Activated naive CD4-positive, alpha-beta T cell treated with anti-CD3 and anti-CD28 coated beads, Interleukin-2, amount 50 U/mL, for 72 hours (primary cell): ENCODE measurements at regions not wholly inside any gene's neighbourhood (a gene's known extent, or its start where the extent isn't known, plus 50 kb on each side); places are given as distances from the start of the nearest gene placed in this dataset.
"Not testable (repeated sequence)": the region's sequence is repeated elsewhere in the genome, so short reads cannot be mapped to it uniquely, and the experiment has no call there.

ENCODE experiments used
- ATAC-seq, 2 donors: fragments of 150-1000 bp; cut with Tn5 transposase; 2 replicates each; pipeline ENCODE4 v1.10.0; 2021; ENCODE audit warnings: mild to moderate bottlenecking in 2 of 2, moderate library complexity in 2 of 2
- DNase-seq, 2 donors: peaks; one replicate each; pipeline ENCODE4 v3.0.0; 2021 to 2022; ENCODE audit warnings: low spot score in 2 of 2
- H3K27ac Mint-ChIP-seq, 2 donors: one replicate each; pipeline ENCODE4 v1.8.0; 2022; ENCODE audit warnings: mild to moderate bottlenecking in 2 of 2, mixed read lengths in 2 of 2
- H3K36me3 Mint-ChIP-seq, 2 donors: one replicate each; pipeline ENCODE4 v1.8.0; 2022; ENCODE audit warnings: mixed read lengths in 2 of 2
- H3K9me3 Mint-ChIP-seq, 2 donors: one replicate each; pipeline ENCODE4 v1.8.0; 2022; ENCODE audit warnings: mixed read lengths in 2 of 2

DNA sequence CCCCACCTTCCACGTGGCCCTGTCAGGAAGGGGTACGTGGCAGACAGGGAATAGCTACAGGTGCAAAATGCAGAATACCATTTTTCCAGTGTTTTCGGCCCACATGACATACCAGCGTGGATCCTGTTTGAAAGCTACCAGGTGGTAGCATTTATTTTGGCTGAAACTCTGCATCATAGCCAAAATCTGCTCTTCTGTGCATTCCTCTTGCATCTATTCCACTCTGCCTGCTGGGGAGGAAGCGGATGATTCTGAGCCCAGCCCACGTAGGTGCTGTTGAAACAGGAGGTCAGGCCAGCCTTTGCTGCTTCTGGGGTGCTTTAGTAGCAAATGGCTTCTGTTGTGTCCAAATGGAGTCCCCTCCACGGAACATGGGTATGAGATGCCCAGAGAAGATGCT lies 670.9 kb upstream of the EEF2KMT start:
- ATAC-seq = no peak
- H3K9me3 Mint-ChIP-seq = peaks cover 10 to 26% of the 10 kb centered on the region in 2 donors
- DNase-seq = no peak
- no peaks in the 10 kb centered on the region for H3K36me3 Mint-ChIP-seq
- no peak overlapping the region for H3K27ac Mint-ChIP-seq

DNA sequence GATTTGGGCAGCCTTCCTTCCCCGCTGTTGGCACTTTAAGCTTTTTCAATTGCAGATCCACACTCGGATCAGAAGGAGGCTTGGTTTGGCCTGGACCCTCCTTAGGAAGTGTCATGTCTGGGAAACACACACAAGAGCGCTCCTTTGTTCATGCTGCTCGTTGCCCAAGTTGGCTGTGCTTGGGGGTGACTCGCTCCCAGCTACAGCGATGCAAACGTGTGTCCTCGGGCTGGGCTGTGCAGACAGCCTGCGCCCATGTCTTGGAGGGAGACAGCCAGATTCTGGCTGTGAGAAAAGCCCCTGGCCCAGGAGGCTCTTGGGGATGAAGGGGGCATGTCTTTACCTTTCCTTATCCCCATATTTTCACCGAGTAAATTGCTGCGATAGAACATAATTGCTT lies 665.6 kb upstream of the EEF2KMT start:
- Mint-ChIP-seq H3K36me3 (no peaks in the 10 kb centered on the region), H3K27ac (no peak overlapping the region), H3K9me3 (peaks cover 25 to 28% of the 10 kb centered on the region in 2 donors)
- DNase-seq (no peak), ATAC-seq (no peak)

DNA sequence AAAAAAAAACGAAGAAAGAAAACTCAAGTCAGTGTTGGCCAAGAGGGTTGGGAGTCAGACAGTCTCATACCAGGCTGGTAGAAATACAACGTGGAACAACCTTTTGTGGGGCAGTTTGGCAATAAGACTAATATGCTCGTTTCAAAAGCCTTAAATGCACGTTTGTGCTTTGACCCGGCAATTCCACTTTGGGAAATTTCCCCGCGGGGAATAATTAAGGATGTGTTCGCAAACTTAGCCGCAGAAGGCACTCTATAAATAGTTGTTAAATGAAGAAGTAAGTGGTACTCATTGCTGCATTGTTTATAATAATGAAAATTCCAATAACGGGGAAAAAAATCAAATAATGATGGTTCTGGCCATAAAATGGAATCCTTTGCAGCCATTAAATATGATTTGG lies 664.8 kb upstream of the EEF2KMT start:
- Mint-ChIP-seq H3K36me3 (no peaks in the 10 kb centered on the region), H3K27ac (no peak overlapping the region), H3K9me3 (peaks cover 25 to 28% of the 10 kb centered on the region in 2 donors)
- ATAC-seq (no peak), DNase-seq (no peak)

DNA sequence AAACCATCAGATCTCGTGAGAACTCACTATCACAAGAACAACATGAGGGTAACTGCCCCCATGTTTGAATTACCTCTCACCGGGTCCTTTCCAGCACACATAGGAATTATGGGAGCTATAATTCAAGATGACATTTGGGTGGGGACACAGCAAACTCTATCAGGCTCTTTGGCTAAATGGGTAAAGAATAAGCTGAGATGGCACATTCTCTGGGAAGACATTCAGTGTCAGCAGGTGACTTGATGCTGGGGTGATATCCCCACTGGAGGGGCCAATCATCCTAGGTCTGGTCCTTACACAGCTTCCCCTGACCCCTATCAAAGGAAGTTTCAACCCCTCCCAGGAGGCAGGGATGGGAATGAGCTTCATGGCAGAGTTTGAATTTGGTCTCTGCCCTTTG lies 664.0 kb upstream of the EEF2KMT start:
- ATAC-seq (no peak), DNase-seq (no peak)
- H3K27ac Mint-ChIP-seq = no peak overlapping the region
- H3K9me3 Mint-ChIP-seq = peaks cover 29 to 33% of the 10 kb centered on the region in 2 donors
- no peaks in the 10 kb centered on the region for H3K36me3 Mint-ChIP-seq

DNA sequence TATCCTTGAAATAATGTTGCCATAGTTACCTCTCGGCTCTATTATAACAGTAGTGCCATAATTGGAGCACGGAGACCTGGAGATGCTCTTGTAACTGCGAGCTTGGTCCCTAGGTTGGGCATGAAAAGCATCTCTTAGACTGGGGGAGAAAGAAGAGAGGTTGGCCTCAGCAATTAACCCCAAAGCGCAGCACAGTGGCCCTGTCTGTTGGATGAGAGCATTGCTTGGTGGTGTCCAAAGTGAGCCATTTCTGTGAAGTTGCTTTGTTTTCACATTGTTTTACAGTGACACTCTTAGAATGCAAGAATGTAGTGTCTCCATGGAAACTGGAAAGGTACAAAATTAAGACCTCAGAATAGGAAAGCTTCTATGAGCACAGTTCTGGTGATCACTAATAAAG lies 660.7 kb upstream of the EEF2KMT start:
- ATAC-seq = no peak
- no peak overlapping the region for H3K27ac Mint-ChIP-seq
- H3K36me3 Mint-ChIP-seq = no peaks in the 10 kb centered on the region
- no peak for DNase-seq
- peaks cover 24 to 34% of the 10 kb centered on the region in 2 donors for H3K9me3 Mint-ChIP-seq

DNA sequence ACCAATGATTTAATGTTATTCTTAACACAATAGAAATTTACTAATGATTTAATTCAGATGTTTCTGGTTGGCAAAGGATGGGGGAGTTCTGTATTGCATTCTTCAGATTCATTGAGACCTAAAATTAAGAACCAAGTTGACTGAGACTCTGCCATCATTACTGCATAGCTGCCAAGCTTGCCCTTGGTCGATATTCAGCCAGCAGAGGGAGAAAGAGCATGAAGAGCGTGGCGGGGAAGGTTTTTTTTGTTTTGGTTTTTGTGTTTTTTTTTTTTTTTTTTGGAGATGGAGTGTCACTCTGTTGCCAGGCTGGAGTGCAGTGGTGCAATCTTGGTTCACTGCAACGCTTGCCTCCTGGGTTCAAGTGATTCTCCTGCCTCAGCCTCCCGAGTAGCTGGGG lies 659.4 kb upstream of the EEF2KMT start:
- Mint-ChIP-seq H3K27ac (no peak overlapping the region), H3K36me3 (no peaks in the 10 kb centered on the region), H3K9me3 (peaks cover 24 to 34% of the 10 kb centered on the region in 2 donors)
- ATAC-seq = no peak
- DNase-seq = no peak

DNA sequence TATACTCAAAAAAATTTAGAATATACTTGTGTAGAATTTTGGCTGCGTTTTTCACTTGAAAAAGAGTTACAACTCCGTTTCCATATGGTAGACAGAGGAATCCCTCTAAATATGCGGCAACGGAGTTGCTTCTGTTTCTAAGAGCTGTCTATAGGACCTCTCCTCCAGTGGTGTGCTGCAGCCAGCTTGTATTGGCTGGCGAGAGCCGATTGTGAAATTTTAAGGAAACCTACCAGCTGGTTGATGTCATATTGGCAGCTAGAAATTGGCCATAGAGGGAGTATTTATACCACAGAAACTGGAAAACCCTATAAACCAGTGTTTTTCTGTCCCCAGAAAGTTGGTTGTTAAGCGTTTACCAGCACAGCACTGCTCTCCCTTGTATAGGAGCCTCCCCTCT lies 655.8 kb upstream of the EEF2KMT start:
- peaks cover 12 to 18% of the 10 kb centered on the region in 2 donors for H3K9me3 Mint-ChIP-seq
- H3K36me3 Mint-ChIP-seq = peaks cover 0 to 17% of the 10 kb centered on the region in 2 donors
- DNase-seq (no peak), ATAC-seq (no peak)
- H3K27ac Mint-ChIP-seq = no peak overlapping the region

DNA sequence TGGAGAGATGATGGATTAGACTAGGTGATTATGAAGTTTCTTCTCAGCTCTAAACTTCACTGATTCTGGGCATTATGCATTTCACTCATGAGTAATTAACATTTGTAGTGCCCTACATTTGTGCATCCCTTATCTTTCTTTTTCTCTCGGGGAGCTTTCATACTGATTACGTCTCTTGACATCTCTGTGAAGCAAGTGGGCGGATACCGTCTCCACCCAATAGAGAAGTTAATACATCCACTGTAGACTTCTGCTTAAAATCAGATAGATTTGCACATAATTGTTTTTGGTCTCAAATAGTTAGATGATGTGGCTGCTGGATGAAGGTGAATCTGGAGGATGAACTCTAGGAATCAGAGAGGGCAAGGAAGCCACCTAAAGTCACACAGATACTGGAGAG lies 653.6 kb upstream of the EEF2KMT start:
- H3K36me3 Mint-ChIP-seq = peaks cover 0 to 17% of the 10 kb centered on the region in 2 donors
- no peak for DNase-seq
- peaks cover 10 to 21% of the 10 kb centered on the region in 2 donors for H3K9me3 Mint-ChIP-seq
- no peak for ATAC-seq
- no peak overlapping the region for H3K27ac Mint-ChIP-seq

DNA sequence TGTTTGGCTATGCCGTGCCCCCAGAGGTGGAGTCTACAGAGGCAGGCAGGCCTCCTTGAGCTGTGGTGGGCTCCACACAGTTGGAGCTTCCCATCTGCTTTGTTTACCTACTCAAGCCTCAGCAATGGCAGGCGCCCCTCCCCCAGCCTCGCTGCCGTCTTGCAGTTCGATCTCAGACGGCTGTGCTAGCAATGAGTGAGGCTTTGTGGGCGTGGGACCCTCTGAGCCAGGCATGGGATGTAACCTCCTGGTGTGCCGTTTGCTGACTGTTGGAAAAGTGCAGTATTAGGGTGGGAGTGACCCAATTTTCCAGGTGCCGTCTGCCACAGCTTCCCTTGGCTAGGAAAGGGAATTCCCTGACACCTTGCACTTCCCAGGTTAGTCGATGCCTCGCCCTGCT lies 652.8 kb upstream of the EEF2KMT start:
- DNase-seq, ATAC-seq, H3K27ac Mint-ChIP-seq: not testable (repeated sequence)
- H3K36me3 Mint-ChIP-seq = peaks cover 0 to 17% of the 10 kb centered on the region in 2 donors
- H3K9me3 Mint-ChIP-seq = peaks cover 10 to 21% of the 10 kb centered on the region in 2 donors

DNA sequence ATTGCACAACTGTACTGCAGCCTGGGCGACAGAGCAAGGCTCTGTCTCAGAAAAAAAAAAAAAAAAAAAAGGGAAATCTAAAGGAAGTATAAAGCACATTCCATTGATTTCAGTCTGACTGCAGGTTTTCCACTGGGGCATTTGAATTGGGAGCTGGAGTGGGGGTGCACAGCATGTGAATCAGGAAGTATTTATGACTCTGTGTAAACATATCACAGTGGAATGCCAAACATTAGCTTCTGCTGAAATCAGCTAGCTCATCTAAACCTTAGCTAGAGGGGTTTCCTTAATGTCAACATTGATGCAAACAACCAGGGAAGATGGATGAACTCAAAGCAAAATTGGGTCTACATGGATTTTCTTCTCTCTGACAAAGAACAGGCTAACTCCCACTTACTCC lies 641.0 kb upstream of the EEF2KMT start:
- DNase-seq (no peak), ATAC-seq (no peak)
- peaks cover 0 to 4% of the 10 kb centered on the region in 2 donors for H3K36me3 Mint-ChIP-seq
- H3K9me3 Mint-ChIP-seq = peaks cover 5 to 35% of the 10 kb centered on the region in 2 donors
- H3K27ac Mint-ChIP-seq = no peak overlapping the region

DNA sequence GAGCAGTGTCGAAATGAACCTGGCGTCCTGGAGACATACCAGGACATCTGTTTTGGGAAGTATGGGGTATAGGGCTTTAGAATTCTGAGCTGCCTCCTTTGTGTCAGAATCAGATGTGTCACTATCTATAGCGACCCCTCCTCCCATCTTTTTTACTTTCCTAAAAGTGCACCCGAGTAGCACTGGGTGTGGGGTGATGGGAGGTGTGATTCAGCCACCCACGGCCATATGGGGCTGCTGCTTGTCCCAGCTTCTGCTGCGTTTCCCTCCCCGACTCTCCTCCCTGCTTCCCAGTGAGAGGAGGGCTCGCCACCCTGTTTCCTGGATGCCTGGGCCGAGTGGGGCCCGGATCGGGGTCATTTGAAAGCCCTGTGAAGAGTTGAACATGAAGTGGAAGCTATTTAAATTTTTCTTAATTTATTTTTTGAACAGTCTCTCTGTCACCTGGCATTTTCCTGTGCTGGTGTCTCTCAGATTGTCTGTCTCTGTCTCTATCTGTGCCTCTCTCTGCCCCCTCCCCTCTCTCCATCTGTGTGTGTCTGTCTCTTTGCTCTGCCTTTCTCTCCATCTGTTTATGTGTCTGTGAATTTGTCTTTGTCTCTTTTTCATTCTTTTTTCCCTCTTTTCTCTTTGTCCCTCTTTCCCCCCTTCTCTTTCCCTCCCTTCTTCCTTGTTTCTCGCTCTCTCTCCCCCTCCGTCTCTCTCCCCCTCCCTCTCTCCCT lies 638.8 kb upstream of the EEF2KMT start:
- Mint-ChIP-seq H3K36me3 (peaks cover 0 to 4% of the 10 kb centered on the region in 2 donors), H3K27ac (no peak overlapping the region), H3K9me3 (peaks cover 0 to 29% of the 10 kb centered on the region in 2 donors)
- ATAC-seq (no peak), DNase-seq (no peak)

DNA sequence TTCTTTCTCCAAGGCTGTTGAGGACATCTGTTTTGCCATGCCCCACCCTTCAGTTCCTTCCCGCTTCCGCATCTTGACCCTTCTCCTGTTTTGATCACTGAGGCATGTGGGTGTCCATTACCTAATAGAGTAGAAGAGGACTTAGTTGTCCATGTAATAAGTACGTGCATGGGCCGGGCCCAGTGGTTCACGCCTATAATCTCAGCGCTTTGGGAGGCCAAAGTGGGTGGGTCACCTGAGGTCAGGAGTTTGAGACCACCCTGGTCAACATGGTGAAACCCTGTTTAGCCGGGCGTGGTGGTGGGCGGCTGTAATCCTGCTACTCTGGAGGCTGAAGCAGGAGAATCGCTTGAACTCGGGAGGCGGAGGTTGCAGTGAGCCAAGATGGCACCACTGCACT lies 637.8 kb upstream of the EEF2KMT start:
- ATAC-seq (no peak), DNase-seq (no peak)
- Mint-ChIP-seq H3K36me3 (peaks cover 0 to 4% of the 10 kb centered on the region in 2 donors), H3K9me3 (peaks cover 0 to 24% of the 10 kb centered on the region in 2 donors), H3K27ac (no peak overlapping the region)

DNA sequence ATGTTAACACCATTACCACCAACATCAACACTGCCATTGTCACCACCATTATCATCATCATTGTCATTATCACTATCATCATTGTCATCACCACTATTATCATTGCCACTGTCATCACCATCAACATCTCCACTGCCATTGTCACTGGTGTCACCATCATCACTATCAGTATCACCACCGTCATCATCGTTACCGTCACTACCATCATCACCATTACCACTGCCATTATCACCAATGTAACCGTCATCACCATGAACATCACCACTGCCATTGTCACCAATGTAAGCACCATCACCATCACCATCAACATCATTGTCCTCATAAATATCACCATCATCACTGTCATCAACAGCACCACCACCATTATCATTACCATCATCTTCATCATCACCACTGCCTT lies 633.2 kb upstream of the EEF2KMT start:
- H3K36me3 Mint-ChIP-seq = no peaks in the 10 kb centered on the region
- no peak for DNase-seq
- no peak for ATAC-seq
- no peak overlapping the region for H3K27ac Mint-ChIP-seq
- H3K9me3 Mint-ChIP-seq = peaks cover 0 to 12% of the 10 kb centered on the region in 2 donors

DNA sequence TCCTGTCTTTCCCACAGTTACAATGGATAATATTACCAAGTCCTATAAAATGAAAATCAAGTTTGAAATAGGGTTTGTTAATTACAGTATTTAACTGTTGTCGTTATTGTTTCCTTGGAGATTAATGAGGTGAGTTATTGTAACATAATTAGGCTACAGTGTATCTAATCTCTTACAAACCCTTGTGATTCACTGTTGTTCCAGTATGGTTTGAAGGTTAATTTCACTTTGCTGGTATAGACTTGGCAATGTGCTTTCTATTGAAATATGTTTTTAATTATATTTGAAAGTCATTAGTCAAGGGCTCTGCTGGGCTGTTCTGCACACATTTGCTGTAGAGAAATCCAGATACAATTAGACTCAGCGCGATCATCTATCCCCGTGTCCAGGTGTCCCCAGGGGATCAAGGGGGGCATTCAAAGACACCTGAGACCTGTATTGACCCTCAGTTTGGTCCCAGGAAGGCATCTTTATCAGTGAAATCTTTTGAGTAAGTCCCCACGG lies 624.6 kb upstream of the EEF2KMT start:
- DNase-seq (no peak), ATAC-seq (no peak)
- Mint-ChIP-seq H3K27ac (no peak overlapping the region), H3K36me3 (no peaks in the 10 kb centered on the region), H3K9me3 (peaks cover 0 to 9% of the 10 kb centered on the region in 2 donors)

DNA sequence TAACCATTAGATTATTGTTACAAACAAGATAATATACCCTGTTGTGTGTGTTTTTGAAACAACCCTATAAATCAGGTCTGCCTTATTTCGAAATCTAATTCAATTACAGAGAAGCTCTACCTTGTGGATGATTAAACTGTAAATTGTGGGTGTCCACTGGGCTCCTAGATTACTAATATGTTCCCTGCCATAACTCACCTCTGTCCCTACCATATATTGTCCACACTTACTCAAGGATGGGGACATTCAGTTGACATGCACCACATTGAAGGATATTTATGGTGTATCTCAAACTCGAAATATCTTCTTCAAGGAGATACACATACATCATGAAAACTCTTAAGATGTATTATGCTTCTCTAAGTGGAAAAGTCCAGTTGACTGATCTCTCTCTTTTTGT lies 617.6 kb upstream of the EEF2KMT start:
- ATAC-seq (no peak), DNase-seq (no peak)
- Mint-ChIP-seq H3K9me3 (peaks cover 8 to 22% of the 10 kb centered on the region in 2 donors), H3K27ac (no peak overlapping the region), H3K36me3 (no peaks in the 10 kb centered on the region)

DNA sequence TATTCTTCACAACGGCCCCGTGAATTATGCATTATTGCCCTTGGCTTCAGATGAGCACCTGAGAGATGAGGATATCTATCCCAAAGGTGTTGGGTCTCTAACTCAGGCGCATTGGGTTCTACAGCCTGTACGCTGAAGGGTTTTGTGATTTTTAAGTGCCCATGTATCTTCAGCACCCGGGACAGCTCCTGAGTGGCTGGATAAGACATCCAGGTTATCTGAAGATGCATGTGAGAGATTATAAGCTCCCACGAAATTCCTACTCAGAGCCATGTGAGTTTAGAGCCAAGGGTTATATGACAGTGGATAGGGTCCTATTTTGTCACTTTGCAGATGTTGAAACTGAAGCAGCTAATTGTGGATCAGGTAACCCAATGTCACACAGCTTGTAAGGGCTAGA lies 612.3 kb upstream of the EEF2KMT start:
- ATAC-seq (no peak), DNase-seq (no peak)
- H3K36me3 Mint-ChIP-seq = no peaks in the 10 kb centered on the region

DNA sequence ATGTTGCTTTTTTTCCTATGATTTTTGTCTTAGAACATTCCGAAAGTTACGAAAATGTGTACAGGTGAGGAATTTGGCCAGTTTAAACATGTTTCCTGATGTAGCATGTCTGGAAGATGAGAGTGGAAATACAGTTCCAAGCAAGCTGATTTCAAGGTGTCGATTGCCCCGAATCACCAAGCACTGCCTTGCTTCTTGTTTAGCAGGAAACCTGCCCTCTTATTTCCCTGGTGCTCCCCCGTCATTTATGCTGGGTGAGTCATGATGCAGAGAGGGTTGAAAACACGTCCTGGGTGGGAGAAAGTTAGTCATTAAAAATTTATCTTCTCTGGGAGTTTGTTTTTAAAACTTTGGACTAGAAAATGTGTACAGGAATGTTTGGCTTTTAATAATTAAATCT lies 608.6 kb upstream of the EEF2KMT start:
- ATAC-seq (no peak), DNase-seq (no peak)
- no peak overlapping the region for H3K27ac Mint-ChIP-seq
- peaks cover 0 to 5% of the 10 kb centered on the region in 2 donors for H3K36me3 Mint-ChIP-seq
- H3K9me3 Mint-ChIP-seq = peaks cover 24 to 35% of the 10 kb centered on the region in 2 donors

More for the DNA sequence above, 612.3 kb upstream of the EEF2KMT start:
- Mint-ChIP-seq H3K9me3 (peaks cover 19 to 31% of the 10 kb centered on the region in 2 donors), H3K27ac (no peak overlapping the region)

DNA sequence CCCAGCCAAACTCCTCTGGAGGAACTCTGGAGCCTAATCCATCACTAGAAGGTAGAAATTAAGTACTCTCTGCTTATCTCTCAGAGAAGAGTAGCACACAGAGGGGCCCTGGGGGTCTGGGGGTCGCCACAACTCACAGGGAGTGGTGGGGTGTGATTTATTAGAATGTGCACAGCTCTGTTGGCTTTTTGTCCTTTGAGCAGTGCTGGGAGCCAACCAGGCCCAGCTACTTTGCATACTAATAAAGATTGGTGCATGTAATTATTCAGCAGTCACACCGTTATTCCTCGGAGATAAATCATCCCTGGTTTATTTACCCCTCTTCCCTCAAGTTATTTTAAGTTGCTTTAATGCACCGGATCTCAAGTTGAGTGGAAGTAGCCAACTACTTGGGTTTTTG lies 606.7 kb upstream of the EEF2KMT start:
- ATAC-seq (no peak), DNase-seq (no peak)
- Mint-ChIP-seq H3K36me3 (peaks cover 0 to 5% of the 10 kb centered on the region in 2 donors), H3K9me3 (peaks cover 24 to 26% of the 10 kb centered on the region in 2 donors), H3K27ac (no peak overlapping the region)
